ENCODE measurements at regions not wholly inside any gene's neighbourhood (a gene's known extent, or its start where the extent isn't known, plus 50 kb on each side); places are given as distances from the start of the nearest gene placed in this dataset.

- POLR2A ChIA-PET, result interaction anchor here (0.7 kb wide), 1 partner anchor 613 kb away, joined by 4 read pairs; no protein-coding TSS in a partner anchor
- no peak for DNase-seq (ENCODE audit: extremely low spot score)
- TF ChIP-seq TARDBP (IDR thresholded peaks at IDR 0.05), result no peak
- TF ChIP-seq FOXA1 (IDR thresholded peaks at IDR 0.05), result no peak
- no peak for TF ChIP-seq FOXK2 (IDR thresholded peaks at IDR 0.05)
- TF ChIP-seq HDGF (IDR thresholded peaks at IDR 0.05; ENCODE audit: borderline replicate concordance), result no peak
- TF ChIP-seq ELF4 (IDR thresholded peaks at IDR 0.05), result no peak
- TF ChIP-seq ZNF384 (IDR thresholded peaks at IDR 0.05), result no peak
- TF ChIP-seq BHLHE40 (IDR thresholded peaks at IDR 0.05; ENCODE audit: borderline replicate concordance), result no peak
- no peak for TF ChIP-seq FOXM1 (IDR thresholded peaks at IDR 0.05; ENCODE audit: borderline replicate concordance)
- TF ChIP-seq SP1 (IDR thresholded peaks at IDR 0.05), result no peak
- no peak for TF ChIP-seq SUZ12 (IDR thresholded peaks at IDR 0.05)
- TF ChIP-seq NFRKB (IDR thresholded peaks at IDR 0.05), result no peak
- TF ChIP-seq PKNOX1 (IDR thresholded peaks at IDR 0.05), result no peak
- TF ChIP-seq CTBP1 (IDR thresholded peaks at IDR 0.05; ENCODE audit: borderline replicate concordance), result no peak
- TF ChIP-seq ARNT (IDR thresholded peaks at IDR 0.05), result no peak
- no peak for TF ChIP-seq LEF1 (IDR thresholded peaks at IDR 0.05; ENCODE audit: borderline replicate concordance)
- no peak for TF ChIP-seq L3MBTL2 (conservative IDR thresholded peaks at IDR 0.05)
- CTCF ChIA-PET, result no interaction called here
Measured at GRCh38 chr2:104056451-104056850, 797.5 kb upstream of the POU3F3 start.

- CTCF ChIA-PET, result no interaction called here
Measured at GRCh38 chr2:104068665-104069064, 785.2 kb upstream of the POU3F3 start.

GRCh38 chr2:104077573-104077972 lies 776.3 kb upstream of the POU3F3 start:
- ChIA-PET CTCF (no interaction called here), POLR2A (no interaction called here)
- TF ChIP-seq FOXA1 (IDR thresholded peaks at IDR 0.05), result no peak
- TF ChIP-seq PKNOX1 (IDR thresholded peaks at IDR 0.05), result no peak
- TF ChIP-seq BHLHE40 (IDR thresholded peaks at IDR 0.05; ENCODE audit: borderline replicate concordance), result no peak
- TF ChIP-seq CTBP1 (IDR thresholded peaks at IDR 0.05; ENCODE audit: borderline replicate concordance), result no peak
- TF ChIP-seq ELF4 (IDR thresholded peaks at IDR 0.05), result no peak
- TF ChIP-seq FOXM1 (IDR thresholded peaks at IDR 0.05; ENCODE audit: borderline replicate concordance), result no peak
- no peak for TF ChIP-seq SUZ12 (IDR thresholded peaks at IDR 0.05)
- TF ChIP-seq ZNF384 (IDR thresholded peaks at IDR 0.05), result no peak
- TF ChIP-seq LEF1 (IDR thresholded peaks at IDR 0.05; ENCODE audit: borderline replicate concordance), result no peak
- TF ChIP-seq FOXK2 (IDR thresholded peaks at IDR 0.05), result no peak
- no peak for TF ChIP-seq ARNT (IDR thresholded peaks at IDR 0.05)

More at GRCh38 chr2:104068665-104069064, 785.2 kb upstream of the POU3F3 start:
- TF ChIP-seq LEF1 (IDR thresholded peaks at IDR 0.05; ENCODE audit: borderline replicate concordance) (no peak), L3MBTL2 (conservative IDR thresholded peaks at IDR 0.05) (no peak), NFRKB (IDR thresholded peaks at IDR 0.05) (no peak), ZNF384 (IDR thresholded peaks at IDR 0.05) (no peak), ARNT (IDR thresholded peaks at IDR 0.05) (no peak), ELF4 (IDR thresholded peaks at IDR 0.05) (no peak)
- POLR2A ChIA-PET, result no interaction called here
- DNase-seq (ENCODE audit: extremely low spot score), result no peak

GRCh38 chr2:104078431-104079157 lies 775.3 kb upstream of the POU3F3 start:
- no peak for DNase-seq (ENCODE audit: extremely low spot score)
- POLR2A ChIA-PET, result no interaction called here

More at GRCh38 chr2:104077573-104077972, 776.3 kb upstream of the POU3F3 start:
- no peak for DNase-seq (ENCODE audit: extremely low spot score)

GRCh38 chr2:104088745-104089144 lies 765.2 kb upstream of the POU3F3 start:
- ChIA-PET CTCF (no interaction called here), POLR2A (no interaction called here)
- DNase-seq (ENCODE audit: extremely low spot score), result no peak
- TF ChIP-seq HDGF (IDR thresholded peaks at IDR 0.05; ENCODE audit: borderline replicate concordance) (no peak), NFRKB (IDR thresholded peaks at IDR 0.05) (no peak), BHLHE40 (IDR thresholded peaks at IDR 0.05; ENCODE audit: borderline replicate concordance) (no peak), LEF1 (IDR thresholded peaks at IDR 0.05; ENCODE audit: borderline replicate concordance) (no peak), ZNF384 (IDR thresholded peaks at IDR 0.05) (no peak), FOXA1 (IDR thresholded peaks at IDR 0.05) (no peak), L3MBTL2 (conservative IDR thresholded peaks at IDR 0.05) (no peak), SP1 (IDR thresholded peaks at IDR 0.05) (no peak), ELF4 (IDR thresholded peaks at IDR 0.05) (no peak), ARNT (IDR thresholded peaks at IDR 0.05) (no peak), PKNOX1 (IDR thresholded peaks at IDR 0.05) (no peak), FOXK2 (IDR thresholded peaks at IDR 0.05) (no peak), TARDBP (IDR thresholded peaks at IDR 0.05) (no peak), FOXM1 (IDR thresholded peaks at IDR 0.05; ENCODE audit: borderline replicate concordance) (no peak), CTBP1 (IDR thresholded peaks at IDR 0.05; ENCODE audit: borderline replicate concordance) (no peak), SUZ12 (IDR thresholded peaks at IDR 0.05) (no peak)

More at GRCh38 chr2:104078431-104079157, 775.3 kb upstream of the POU3F3 start:
- TF ChIP-seq NFRKB (IDR thresholded peaks at IDR 0.05), result no peak
- no peak for TF ChIP-seq FOXM1 (IDR thresholded peaks at IDR 0.05; ENCODE audit: borderline replicate concordance)
- TF ChIP-seq TARDBP (IDR thresholded peaks at IDR 0.05), result no peak
- TF ChIP-seq FOXK2 (IDR thresholded peaks at IDR 0.05), result no peak
- TF ChIP-seq L3MBTL2 (conservative IDR thresholded peaks at IDR 0.05), result no peak
- no peak for TF ChIP-seq SUZ12 (IDR thresholded peaks at IDR 0.05)
- TF ChIP-seq LEF1 (IDR thresholded peaks at IDR 0.05; ENCODE audit: borderline replicate concordance), result no peak
- no peak for TF ChIP-seq PKNOX1 (IDR thresholded peaks at IDR 0.05)
- no peak for TF ChIP-seq ARNT (IDR thresholded peaks at IDR 0.05)
- no peak for TF ChIP-seq BHLHE40 (IDR thresholded peaks at IDR 0.05; ENCODE audit: borderline replicate concordance)
- no peak for TF ChIP-seq ELF4 (IDR thresholded peaks at IDR 0.05)
- no peak for TF ChIP-seq SP1 (IDR thresholded peaks at IDR 0.05)
- TF ChIP-seq CTBP1 (IDR thresholded peaks at IDR 0.05; ENCODE audit: borderline replicate concordance), result no peak
- no peak for TF ChIP-seq ZNF384 (IDR thresholded peaks at IDR 0.05)
- no peak for TF ChIP-seq FOXA1 (IDR thresholded peaks at IDR 0.05)
- no peak for TF ChIP-seq HDGF (IDR thresholded peaks at IDR 0.05; ENCODE audit: borderline replicate concordance)
- CTCF ChIA-PET, result no interaction called here
